ENCODE measurements at regions not wholly inside any gene's neighbourhood (a gene's known extent, or its start where the extent isn't known, plus 50 kb on each side); places are given as distances from the start of the nearest gene placed in this dataset.

DNA sequence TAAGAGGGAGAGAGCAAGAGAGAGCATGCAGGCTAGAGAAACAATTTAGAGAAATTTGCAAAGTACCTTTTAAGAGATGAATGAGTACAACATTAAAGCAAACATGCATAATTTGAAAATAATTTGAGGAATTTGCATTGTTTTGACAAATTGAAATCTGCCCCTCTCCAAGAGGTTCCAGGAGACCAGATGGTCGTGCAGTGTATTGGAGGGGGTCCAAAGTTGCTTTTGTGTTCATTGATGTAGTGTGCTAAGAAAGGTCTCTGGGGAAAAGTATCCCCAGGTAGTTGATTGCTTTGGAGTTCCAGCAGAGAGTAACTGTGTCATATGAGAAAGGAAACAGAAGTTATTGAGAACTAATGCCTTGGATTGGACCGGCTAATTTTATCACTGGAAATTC, 635.0 kb upstream of the TENM3 start:
- H3K27me3 ChIP-seq (replicated peaks in 1 of 2; ENCODE audit: control insufficient read depth in 2 of 2, insufficient read depth in 2 of 2, low read length in 1 of 2), result no peaks in the 10 kb centered on the region
- ChIA-PET RAD21 (ENCODE audit: unreplicated experiment) (no interaction called here), CTCF (no interaction called here), SMC1A (ENCODE audit: uncharacterized antibody, unreplicated experiment) (no interaction called here), POLR2A (no interaction called here)
- H4K20me1 ChIP-seq (ENCODE audit: control insufficient read depth, insufficient read depth), result no peaks in the 10 kb centered on the region
- no peak for FAIRE-seq
- H3K9ac ChIP-seq (ENCODE audit: control insufficient read depth, insufficient read depth, low read length), result no peak overlapping the region
- no peaks in the 10 kb centered on the region for H3K36me3 ChIP-seq (ENCODE audit: control insufficient read depth in 2 of 2, insufficient read depth in 2 of 2, low read length in 1 of 2)
- in situ Hi-C loops (cut with MboI), result no loop called here
- H3K4me3 ChIP-seq, result no peak overlapping the region
- no peaks in the 10 kb centered on the region for H3K4me1 ChIP-seq (ENCODE audit: control insufficient read depth, insufficient read depth, low read length)
- no peak for DNase-seq (ENCODE audit: low read depth, low spot score)
- no peaks in the 10 kb centered on the region for H3K79me2 ChIP-seq (ENCODE audit: control insufficient read depth, insufficient read depth, low read length)
- WGBS (ENCODE audit: insufficient coverage, insufficient replicate concordance, low lambda C conversion rate, missing lambda C conversion rate), result 0% methylated on average over 2 of the region's 2 CpGs
- no peaks in the 10 kb centered on the region for H3K9me3 ChIP-seq (replicated peaks; ENCODE audit: control insufficient read depth, insufficient read depth, low read length)
- no peak overlapping the region for H3K27ac ChIP-seq (ENCODE audit: control insufficient read depth, insufficient read depth)
- intact Hi-C loops (cut with micrococcal nuclease; ENCODE audit: unreplicated experiment), result no loop called here
- H3K4me2 ChIP-seq (ENCODE audit: control insufficient read depth, insufficient read depth), result no peak overlapping the region
- TF ChIP-seq ZNF622 (IDR thresholded peaks at IDR 0.05) (no peak), HDAC6 (IDR thresholded peaks at IDR 0.05; ENCODE audit: unreplicated experiment) (no peak), SUZ12 (IDR thresholded peaks at IDR 0.05; ENCODE audit: unreplicated experiment) (no peak), DPF2 (IDR thresholded peaks at IDR 0.05) (no peak), ZNF207 (IDR thresholded peaks at IDR 0.05; ENCODE audit: borderline replicate concordance) (no peak), MEF2A (IDR thresholded peaks at IDR 0.05; ENCODE audit: insufficient read depth, low read depth, low read length) (no peak), HDGF (IDR thresholded peaks at IDR 0.05) (no peak), ZSCAN29 (IDR thresholded peaks at IDR 0.05) (no peak), RFX5 (IDR thresholded peaks at IDR 0.05; ENCODE audit: low read depth, low read length) (no peak), ETV6 (conservative IDR thresholded peaks at IDR 0.05 in 1 of 2, IDR thresholded peaks at IDR 0.05 in 1 of 2; ENCODE audit: borderline replicate concordance in 1 of 2, low read depth in 1 of 2) (no peak), PAX5 (IDR thresholded peaks at IDR 0.05; ENCODE audit: borderline replicate concordance, low read depth, low read length) (no peak)
- no peak overlapping the region for H2AFZ ChIP-seq (ENCODE audit: control insufficient read depth, low read depth, low read length)
- BruUV-seq (replicated peaks), result no TSS peak
- no peak for ATAC-seq

Data from GM12878 (cell line).